GM18909 (cell line): ENCODE measurements at regions not wholly inside any gene's neighbourhood (a gene's known extent, or its start where the extent isn't known, plus 50 kb on each side); places are given as distances from the start of the nearest gene placed in this dataset.
"Not testable (repeated sequence)": the region's sequence is repeated elsewhere in the genome, so short reads cannot be mapped to it uniquely, and the experiment has no call there.

Experiments used
- ATAC-seq: cut with Tn5 transposase; IDR thresholded peaks from one replicate; pipeline ENCODE4 v1.9.1; 2021; ENCODE audit warnings: mild to moderate bottlenecking; ENCODE audit not compliant: unreplicated experiment, poor library complexity

DNA sequence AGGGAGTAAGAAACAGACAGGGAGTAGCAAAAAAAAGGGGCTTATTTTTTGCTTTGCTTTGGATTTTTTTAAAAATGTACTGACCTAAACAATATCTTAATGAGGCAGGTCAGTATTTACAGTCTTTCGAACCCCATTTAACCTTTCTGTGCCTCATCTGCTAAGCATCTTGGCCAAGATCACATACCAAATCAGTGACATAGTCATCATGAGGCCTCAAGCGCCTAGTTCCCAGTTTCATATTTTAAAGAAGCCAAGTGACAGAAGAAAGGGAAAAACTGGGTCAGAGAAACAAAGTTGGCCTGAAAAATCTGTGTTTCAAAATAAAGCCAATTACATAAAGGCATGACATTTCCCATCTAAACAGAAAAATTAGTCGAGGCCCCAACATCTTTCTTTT lies 94.6 kb upstream of the WDR44 start:
- no peak for ATAC-seq

DNA sequence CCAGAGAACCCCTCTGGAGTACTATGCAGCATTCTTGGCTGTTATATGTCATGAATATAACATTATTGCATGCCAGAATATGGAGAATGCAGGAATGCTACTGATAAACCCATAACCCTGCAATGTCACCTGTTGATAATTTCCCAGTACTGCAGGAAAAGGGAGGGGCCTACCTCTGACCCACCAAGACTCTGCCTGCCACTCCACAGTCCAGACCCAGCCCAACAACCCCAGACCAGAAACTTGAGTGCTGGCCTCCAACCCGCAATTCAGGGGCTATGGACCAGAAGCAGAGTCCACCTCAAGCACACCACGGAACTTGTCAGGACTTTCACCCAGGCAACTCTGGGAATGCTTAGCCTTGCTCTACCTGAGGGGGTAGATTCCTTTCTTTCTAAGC lies 92.9 kb upstream of the WDR44 start:
- no peak for ATAC-seq

DNA sequence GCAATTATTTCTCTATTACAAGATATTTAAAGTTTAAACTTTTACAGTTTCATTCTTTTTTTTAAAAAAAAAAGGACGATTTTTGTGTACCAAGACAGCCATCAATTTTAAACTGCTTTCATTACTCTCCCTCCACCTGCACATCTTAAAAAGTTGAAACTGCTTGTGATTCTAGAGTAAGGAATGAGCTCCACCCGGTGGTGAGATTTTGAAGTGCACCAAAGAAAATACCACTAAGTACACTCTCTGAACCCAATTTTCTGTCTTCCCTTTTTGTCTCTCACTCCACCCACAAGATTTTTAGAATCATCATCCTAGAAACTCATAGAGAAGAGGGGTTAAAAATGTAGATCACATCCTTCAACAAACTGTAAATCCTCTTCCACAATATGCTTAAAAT lies 91.3 kb upstream of the WDR44 start:
- peak; percentile 81 for ATAC-seq

DNA sequence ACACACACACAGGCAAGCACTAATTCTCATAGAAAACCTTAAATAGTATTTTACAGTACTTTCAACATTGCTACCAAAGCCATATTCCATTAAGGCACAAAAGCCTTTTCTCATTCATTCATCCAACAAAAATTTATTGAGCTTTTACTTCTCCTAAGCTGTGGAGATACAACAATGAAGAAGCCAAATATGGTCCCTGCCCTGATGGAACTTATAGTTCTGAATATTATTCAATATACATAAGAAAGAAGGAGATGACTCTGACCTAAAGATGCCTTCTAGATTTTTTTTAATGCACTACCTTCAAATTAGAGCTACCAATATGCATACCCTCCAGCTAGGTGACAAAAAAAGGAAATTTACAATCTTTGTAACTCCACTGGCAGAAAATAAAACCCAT lies 90.0 kb upstream of the WDR44 start:
- no peak for ATAC-seq

DNA sequence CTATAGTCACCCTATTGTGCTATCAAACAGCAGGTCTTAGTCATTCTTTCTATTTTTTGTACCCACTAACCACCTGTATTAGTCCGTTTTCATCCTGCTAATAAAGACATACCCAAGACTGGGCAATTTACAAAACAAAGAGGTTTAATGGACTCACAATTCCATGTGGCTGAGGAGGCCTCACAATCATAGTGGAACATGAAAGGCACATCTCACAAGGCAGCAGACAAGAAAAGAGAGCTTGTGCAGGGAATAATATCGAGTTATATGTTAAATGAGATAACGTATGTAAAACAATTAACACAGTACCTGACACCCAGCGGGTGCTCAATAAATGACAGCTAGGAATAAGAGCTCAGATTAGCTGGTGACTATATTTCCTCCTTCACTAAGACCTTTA lies 88.1 kb upstream of the WDR44 start:
- ATAC-seq, result no peak

DNA sequence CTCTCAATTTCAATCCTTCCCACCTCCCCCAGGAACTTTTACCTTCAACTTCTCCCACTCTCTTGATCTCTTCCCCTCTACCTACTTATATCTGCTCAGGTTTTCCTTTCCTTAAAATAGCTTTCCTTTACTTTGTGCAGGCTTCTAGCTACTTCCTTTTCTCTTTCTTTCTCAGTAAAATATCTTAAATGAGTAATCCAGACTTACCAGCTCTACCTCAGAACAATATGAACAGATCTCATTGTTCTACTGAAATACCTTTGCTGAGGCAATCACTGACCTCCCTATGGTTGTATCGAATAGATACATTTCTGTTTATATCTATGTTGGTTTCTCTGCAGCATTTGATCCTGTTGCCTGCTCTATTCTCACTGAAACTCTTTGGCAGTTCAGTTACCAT lies 86.7 kb upstream of the WDR44 start:
- ATAC-seq, result no peak

DNA sequence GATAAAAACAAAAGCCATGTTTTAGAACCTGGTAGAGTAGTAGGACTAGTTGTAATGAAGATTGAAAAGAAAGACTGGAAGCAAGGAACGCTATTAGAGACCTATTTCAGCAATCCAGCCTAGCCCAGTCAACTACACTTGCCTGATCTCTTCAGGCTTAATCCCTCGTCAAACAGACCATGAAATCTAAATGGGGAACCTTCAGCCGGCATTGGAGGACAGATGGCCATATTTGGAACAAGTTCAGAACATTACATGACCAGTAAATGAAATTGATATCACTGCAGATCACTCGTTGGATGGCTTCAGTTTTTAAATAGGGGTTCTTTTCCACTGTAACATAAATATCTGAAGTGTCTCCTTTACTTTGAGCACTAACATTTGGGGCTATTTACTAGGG lies 84.8 kb upstream of the WDR44 start:
- no peak for ATAC-seq

DNA sequence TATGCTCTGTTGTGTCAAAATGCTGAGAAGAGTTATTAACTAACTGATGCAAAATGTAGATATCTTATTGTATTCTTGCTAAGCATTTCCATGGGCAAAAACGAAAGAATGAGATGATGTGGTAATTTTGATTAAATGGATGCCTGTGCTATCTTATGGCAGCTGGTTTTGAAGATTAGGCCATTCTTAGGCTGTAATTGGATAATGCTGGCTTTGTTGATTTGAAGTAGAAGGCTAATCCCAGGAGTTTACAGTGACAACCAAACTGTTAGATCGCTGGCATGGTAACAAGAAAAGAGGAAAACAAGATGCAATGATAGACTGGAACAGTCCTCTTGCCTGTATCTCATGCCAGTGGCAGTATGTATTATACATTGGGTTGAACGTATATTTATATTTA lies 74.1 kb upstream of the WDR44 start:
- no peak for ATAC-seq

DNA sequence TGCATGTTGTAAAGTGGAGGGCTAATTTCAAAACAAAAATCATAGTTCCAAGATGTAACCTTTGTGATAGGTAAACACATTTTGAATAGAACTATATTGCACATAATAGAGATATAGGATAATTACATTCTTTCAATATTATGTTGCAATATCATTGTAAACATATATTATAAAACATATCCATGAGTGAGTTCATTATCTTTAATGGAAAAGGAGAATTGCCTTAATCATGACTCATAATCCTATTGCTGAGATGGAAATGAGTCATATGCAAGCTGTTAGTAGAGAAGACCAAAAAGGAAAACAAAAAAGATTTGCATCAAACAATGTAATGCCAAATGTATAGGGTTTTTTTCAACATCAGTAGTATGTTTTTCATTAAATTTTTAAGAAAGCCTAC lies 73.7 kb upstream of the WDR44 start:
- no peak for ATAC-seq

DNA sequence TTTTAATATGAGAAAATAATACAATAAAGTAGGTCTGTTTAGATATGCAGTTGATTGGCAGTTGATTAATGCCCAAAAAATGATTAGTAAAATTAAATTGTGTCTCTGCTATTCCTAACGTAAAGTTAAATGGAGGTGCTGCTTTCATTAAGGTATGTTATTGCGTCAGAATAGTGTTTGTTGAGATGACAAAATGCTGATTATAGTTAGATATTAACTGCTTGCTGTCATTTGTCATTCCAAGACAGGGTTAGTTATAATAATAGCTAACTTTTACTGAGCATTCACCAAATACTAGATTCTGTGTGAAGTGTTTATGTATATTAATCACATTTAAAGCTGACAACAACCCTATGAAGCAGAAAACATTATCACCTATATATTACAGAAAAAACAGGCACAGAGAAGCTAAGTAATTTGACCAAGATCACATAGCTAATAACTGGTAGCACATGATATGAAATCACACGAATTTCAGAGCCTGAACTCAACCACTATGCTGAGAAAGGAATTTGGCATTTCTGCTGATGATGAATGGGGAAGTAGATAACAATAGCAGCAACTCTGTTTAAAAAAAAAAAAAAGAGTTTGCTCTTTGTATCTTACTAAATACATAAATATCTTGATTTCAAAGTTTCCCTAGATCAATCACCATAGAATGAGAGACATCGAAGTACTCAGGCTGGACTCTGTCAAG lies 59.7 kb upstream of the WDR44 start:
- ATAC-seq, result no peak

DNA sequence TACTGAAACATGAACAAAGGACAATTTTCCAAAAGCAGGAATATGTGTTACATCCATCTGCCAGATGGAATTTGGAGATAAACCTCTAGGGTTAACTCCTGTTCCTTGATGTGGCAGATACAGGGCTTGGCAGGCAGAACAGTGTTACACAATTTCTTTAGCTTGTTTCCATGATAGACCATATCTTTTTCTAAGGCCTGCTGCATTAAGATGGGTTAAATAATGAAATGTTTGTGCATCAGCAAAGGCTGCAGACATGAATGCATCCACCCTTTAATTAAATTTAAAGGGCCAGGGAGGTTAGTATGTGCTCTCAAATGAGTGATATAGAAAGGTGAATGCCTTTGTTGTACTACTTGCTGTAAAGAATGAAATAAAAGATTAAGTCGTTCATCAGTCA lies 50.1 kb upstream of the WDR44 start:
- ATAC-seq, result not testable (repeated sequence)
